GM23248 (cell line): ENCODE measurements at regions not wholly inside any gene's neighbourhood (a gene's known extent, or its start where the extent isn't known, plus 50 kb on each side); places are given as distances from the start of the nearest gene placed in this dataset.
A peak's percentile ranks its signal among the peaks of the same experiment; 100 is the strongest.
"Not testable (repeated sequence)": the region's sequence is repeated elsewhere in the genome, so short reads cannot be mapped to it uniquely, and the experiment has no call there.

Experiments used
- DNase-seq: peaks from one replicate; pipeline ENCODE4 v3.0.0-alpha.2; 2015
- H2AFZ ChIP-seq: fragments of 200-600 bp; sonication (generic); 2 replicates; pipeline ENCODE4 v1.6.1; 2016; ENCODE audit warnings: antibody characterized with exemption
- H3F3A ChIP-seq: fragments of 200-600 bp; sonication (generic); 2 replicates; pipeline ENCODE4 v1.6.1; 2016; ENCODE audit warnings: mild to moderate bottlenecking, antibody characterized with exemption, mixed run types; ENCODE audit not compliant: insufficient read depth
- H3K27ac ChIP-seq: fragments of 200-600 bp; sonication (generic); 2 replicates; pipeline ENCODE4 v1.5.1; 2016; ENCODE audit warnings: mild to moderate bottlenecking
- H3K27me3 ChIP-seq: fragments of 200-600 bp; sonication (generic); replicated peaks from 2 replicates; pipeline ENCODE4 v1.6.1; 2016; ENCODE audit warnings: mild to moderate bottlenecking; ENCODE audit not compliant: insufficient read depth
- H3K36me3 ChIP-seq: fragments of 200-600 bp; sonication (generic); 2 replicates; pipeline ENCODE4 v1.6.1; 2016; ENCODE audit warnings: low read depth, mild to moderate bottlenecking
- H3K4me1 ChIP-seq: fragments of 200-600 bp; sonication (generic); 2 replicates; pipeline ENCODE4 v1.6.1; 2016; ENCODE audit warnings: mild to moderate bottlenecking; ENCODE audit not compliant: insufficient read depth
- H3K4me2 ChIP-seq: fragments of 200-600 bp; sonication (generic); one replicate; pipeline ENCODE4 v1.6.1; 2016; ENCODE audit warnings: mild to moderate bottlenecking; ENCODE audit not compliant: unreplicated experiment
- H3K4me3 ChIP-seq: fragments of 200-600 bp; sonication (generic); 2 replicates; pipeline ENCODE4 v1.5.1; 2016; ENCODE audit warnings: mild to moderate bottlenecking
- H3K79me2 ChIP-seq: fragments of 200-600 bp; sonication (generic); 2 replicates; pipeline ENCODE4 v1.6.1; 2016; ENCODE audit warnings: mild to moderate bottlenecking; ENCODE audit not compliant: insufficient read depth
- H3K9ac ChIP-seq: fragments of 200-600 bp; sonication (generic); 2 replicates; pipeline ENCODE4 v1.6.1; 2016; ENCODE audit warnings: mild to moderate bottlenecking
- H3K9me2 ChIP-seq: fragments of 200-600 bp; sonication (generic); 2 replicates; pipeline ENCODE4 v1.6.1; 2016; ENCODE audit warnings: mixed run types, mild to moderate bottlenecking, moderate library complexity; ENCODE audit not compliant: insufficient read depth
- H3K9me3 ChIP-seq: fragments of 200-600 bp; sonication (generic); one replicate; pipeline ENCODE4 v1.6.1; 2017; ENCODE audit warnings: low read depth
- H4K20me1 ChIP-seq: fragments of 200-600 bp; sonication (generic); 2 replicates; pipeline ENCODE4 v1.6.0; 2016; ENCODE audit not compliant: insufficient read depth
- EZH2 ChIP-seq: fragments of 200-600 bp; sonication (generic); IDR thresholded peaks from 2 replicates; pipeline ENCODE4 v1.6.1; 2018; ENCODE audit warnings: antibody characterized with exemption, mild to moderate bottlenecking; ENCODE audit not compliant: insufficient read depth, poor library complexity, severe bottlenecking
- EZH2phosphoT487 ChIP-seq: fragments of 200-600 bp; sonication (generic); IDR thresholded peaks from 2 replicates; pipeline ENCODE4 v1.6.1; 2018; ENCODE audit warnings: antibody characterized with exemption, moderate library complexity, mild to moderate bottlenecking, low read depth; ENCODE audit not compliant: insufficient read depth
- WGBS, 2 experiments: methylation state at CpG; one replicate each; pipeline ENCODE4 v1.1.6; 2015 to 2017; ENCODE audit warnings: low lambda C conversion rate in 2 of 2, low coverage in 1 of 2; ENCODE audit errors: missing lambda C conversion rate in 2 of 2; 5-methylcytosine and 5-hydroxymethylcytosine counted together
- in situ Hi-C: fragments of 300-500 bp; cut with MboI; formaldehyde crosslinking; loops from 2 replicates; pipeline ENCODE4 v1.15.0; 2020

DNA sequence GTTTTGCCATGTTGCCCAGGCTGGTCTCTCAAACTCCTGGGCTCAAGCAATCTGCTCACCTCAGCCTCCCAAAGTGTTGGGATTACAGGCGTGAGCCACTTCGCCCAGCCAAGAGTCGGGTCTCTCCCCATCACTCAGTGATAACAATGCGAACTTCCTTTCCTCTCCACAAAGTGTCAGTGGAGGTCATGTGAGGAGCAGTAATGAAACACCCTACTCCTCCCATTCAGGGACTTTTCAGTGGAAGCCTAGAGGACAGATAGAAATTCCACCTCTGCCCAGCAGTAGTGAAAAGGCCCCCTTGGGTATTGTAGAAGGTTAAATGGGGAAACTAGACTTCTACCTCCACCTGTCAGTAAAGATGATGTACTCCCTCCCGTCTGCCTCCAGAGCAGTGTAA lies 141.9 kb upstream of the STK26 start:
- no peaks in the 10 kb centered on the region for H3K4me1 ChIP-seq
- H3K9ac ChIP-seq = no peak overlapping the region
- H3K36me3 ChIP-seq = no peaks in the 10 kb centered on the region
- no peak overlapping the region for H3K4me2 ChIP-seq
- no peaks in the 10 kb centered on the region for H3K9me3 ChIP-seq
- TF ChIP-seq EZH2phosphoT487 (no peak), EZH2 (no peak)
- no peak overlapping the region for H2AFZ ChIP-seq
- H3K27me3 ChIP-seq = no peaks in the 10 kb centered on the region
- no peaks in the 10 kb centered on the region for H3K9me2 ChIP-seq
- no peak overlapping the region for H3K27ac ChIP-seq
- in situ Hi-C loops = no loop called here
- no peaks in the 10 kb centered on the region for H4K20me1 ChIP-seq
- no peak for DNase-seq
- no peaks in the 10 kb centered on the region for H3K79me2 ChIP-seq
- no peak overlapping the region for H3K4me3 ChIP-seq
- H3F3A ChIP-seq = no peaks in the 10 kb centered on the region
- WGBS, 2 experiments = 53 to 55% methylated on average over 5 of the region's 5 CpGs

DNA sequence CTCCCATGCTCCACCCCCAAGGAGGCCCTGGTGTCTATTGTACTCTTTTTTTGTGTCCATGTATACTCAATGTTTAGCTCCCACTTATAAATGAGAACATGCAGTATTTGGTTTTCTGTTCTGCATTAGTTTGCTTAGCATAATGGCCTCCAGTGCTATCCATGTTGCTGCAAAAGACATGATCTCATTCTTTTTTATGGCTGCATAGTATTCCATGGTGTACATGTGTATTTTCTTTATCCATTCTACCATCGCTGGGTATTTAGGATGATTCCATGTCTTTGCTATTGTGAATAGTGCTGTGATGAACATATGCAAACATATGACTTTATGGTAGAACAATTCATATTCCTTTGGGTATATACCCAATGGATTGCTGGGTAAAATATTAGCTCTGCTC lies 138.1 kb upstream of the STK26 start:
- H3K36me3 ChIP-seq, H4K20me1 ChIP-seq, H3K4me2 ChIP-seq, H3K9ac ChIP-seq, H3K4me3 ChIP-seq, DNase-seq, H3K9me3 ChIP-seq, H3K4me1 ChIP-seq, H3F3A ChIP-seq, H2AFZ ChIP-seq, H3K9me2 ChIP-seq, H3K27ac ChIP-seq, H3K27me3 ChIP-seq, in situ Hi-C loops, H3K79me2 ChIP-seq: not testable (repeated sequence)
- 36 to 57% methylated on average over 1 of the region's 1 CpG for WGBS, 2 experiments

DNA sequence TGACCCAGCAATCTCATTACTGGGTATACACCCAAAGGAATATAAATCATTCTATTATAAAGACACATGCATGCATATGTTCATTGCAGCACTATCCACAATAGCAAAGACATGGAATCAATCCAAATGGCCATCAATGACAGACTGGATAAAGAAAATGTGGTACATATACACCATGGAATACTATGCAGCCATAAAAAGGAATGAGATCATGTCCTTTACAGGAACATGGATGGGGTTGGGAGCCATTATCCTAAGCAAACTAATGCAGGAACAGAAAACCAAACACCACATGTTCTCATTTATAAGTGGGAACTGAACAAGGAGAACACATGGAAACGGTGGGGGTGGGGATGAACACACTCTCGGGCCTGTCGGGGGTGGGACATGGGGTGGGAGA lies 129.2 kb upstream of the STK26 start:
- H3K9ac ChIP-seq, H3K36me3 ChIP-seq, H3K4me2 ChIP-seq, in situ Hi-C loops, H3K9me3 ChIP-seq, H3K4me3 ChIP-seq, H3K27me3 ChIP-seq, H3F3A ChIP-seq, H3K4me1 ChIP-seq, H4K20me1 ChIP-seq, H3K9me2 ChIP-seq, H3K79me2 ChIP-seq, H2AFZ ChIP-seq, H3K27ac ChIP-seq, DNase-seq: not testable (repeated sequence)
- 22 to 40% methylated on average over 3 of the region's 3 CpGs for WGBS, 2 experiments

DNA sequence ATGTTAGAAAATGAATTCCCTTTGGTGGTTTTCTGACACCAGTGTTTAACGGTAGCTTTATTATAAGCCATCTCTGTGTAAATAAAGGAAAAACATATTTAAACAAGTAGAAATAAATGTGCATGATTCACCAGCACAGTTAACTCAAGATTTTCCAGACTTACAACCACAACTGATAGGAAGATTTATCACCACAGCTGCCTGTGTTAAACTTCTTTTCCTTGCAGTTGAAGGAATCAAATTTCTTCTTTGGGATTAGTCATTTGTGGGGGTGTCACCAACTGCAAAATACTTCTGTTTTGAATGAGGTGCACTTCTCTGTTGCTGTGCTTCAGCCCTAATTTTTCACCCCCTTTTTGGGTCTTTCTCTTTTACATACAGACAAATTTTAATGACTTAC lies 128.1 kb upstream of the STK26 start:
- no peak overlapping the region for H3K27ac ChIP-seq
- H4K20me1 ChIP-seq = no peaks in the 10 kb centered on the region
- no peaks in the 10 kb centered on the region for H3K9me2 ChIP-seq
- TF ChIP-seq EZH2 (no peak), EZH2phosphoT487 (no peak)
- no peaks in the 10 kb centered on the region for H3K4me1 ChIP-seq
- H3K27me3 ChIP-seq = no peaks in the 10 kb centered on the region
- H3K4me3 ChIP-seq = no peak overlapping the region
- no peak overlapping the region for H2AFZ ChIP-seq
- no peaks in the 10 kb centered on the region for H3F3A ChIP-seq
- in situ Hi-C loops = no loop called here
- 0% methylated on average over 1 of the region's 1 CpG for WGBS, 2 experiments
- H3K9me3 ChIP-seq = no peaks in the 10 kb centered on the region
- H3K4me2 ChIP-seq = no peak overlapping the region
- no peak overlapping the region for H3K9ac ChIP-seq
- H3K79me2 ChIP-seq = no peaks in the 10 kb centered on the region
- DNase-seq = peak; percentile 26
- H3K36me3 ChIP-seq = no peaks in the 10 kb centered on the region

GRCh38 chrX:131895807-131896206 lies 127.3 kb upstream of the STK26 start:
- Histone ChIP-seq H3K9me3 (no peaks in the 10 kb centered on the region), H3F3A (no peaks in the 10 kb centered on the region), H2AFZ (no peak overlapping the region), H3K4me2 (no peak overlapping the region), H3K79me2 (no peaks in the 10 kb centered on the region), H3K36me3 (no peaks in the 10 kb centered on the region), H3K9ac (no peak overlapping the region), H3K27me3 (no peaks in the 10 kb centered on the region), H3K27ac (no peak overlapping the region), H3K9me2 (no peaks in the 10 kb centered on the region), H3K4me1 (no peaks in the 10 kb centered on the region), H4K20me1 (no peaks in the 10 kb centered on the region), H3K4me3 (no peak overlapping the region)
- no peak for TF ChIP-seq EZH2
- no peak for TF ChIP-seq EZH2phosphoT487
- no peak for DNase-seq
- WGBS, 2 experiments = 10 to 28% methylated on average over 2 to 3 of the region's 3 CpGs
- in situ Hi-C loops = no loop called here
